ENCODE measurements at regions not wholly inside any gene's neighbourhood (a gene's known extent, or its start where the extent isn't known, plus 50 kb on each side); places are given as distances from the start of the nearest gene placed in this dataset.

DNA sequence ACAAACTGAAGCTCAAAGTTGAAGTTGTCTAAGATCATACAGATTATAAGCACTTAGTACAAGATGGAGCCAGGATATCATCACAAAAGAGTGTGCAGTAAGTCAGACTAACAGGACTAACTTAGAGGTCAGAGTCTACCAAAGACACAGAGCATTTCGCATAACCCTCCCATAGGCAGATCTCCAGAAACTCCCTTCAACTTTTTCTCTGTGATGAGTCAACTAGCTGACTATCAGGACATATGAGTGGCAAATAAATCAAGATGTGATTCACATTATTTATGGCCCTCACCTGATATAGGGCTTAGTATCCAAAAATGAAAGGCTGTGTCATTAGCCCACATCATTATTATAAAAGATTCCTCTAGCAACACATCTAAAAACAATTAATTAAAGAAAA lies 484.6 kb downstream of the GALC start:
- TF ChIP-seq CTCF (IDR thresholded peaks at IDR 0.05; ENCODE audit: insufficient read depth, low read depth, low read length): no peak
- TF ChIP-seq EZH2 (IDR thresholded peaks at IDR 0.05; ENCODE audit: insufficient read depth, low read length): no peak
